ENCODE measurements at regions not wholly inside any gene's neighbourhood (a gene's known extent, or its start where the extent isn't known, plus 50 kb on each side); places are given as distances from the start of the nearest gene placed in this dataset.

DNA sequence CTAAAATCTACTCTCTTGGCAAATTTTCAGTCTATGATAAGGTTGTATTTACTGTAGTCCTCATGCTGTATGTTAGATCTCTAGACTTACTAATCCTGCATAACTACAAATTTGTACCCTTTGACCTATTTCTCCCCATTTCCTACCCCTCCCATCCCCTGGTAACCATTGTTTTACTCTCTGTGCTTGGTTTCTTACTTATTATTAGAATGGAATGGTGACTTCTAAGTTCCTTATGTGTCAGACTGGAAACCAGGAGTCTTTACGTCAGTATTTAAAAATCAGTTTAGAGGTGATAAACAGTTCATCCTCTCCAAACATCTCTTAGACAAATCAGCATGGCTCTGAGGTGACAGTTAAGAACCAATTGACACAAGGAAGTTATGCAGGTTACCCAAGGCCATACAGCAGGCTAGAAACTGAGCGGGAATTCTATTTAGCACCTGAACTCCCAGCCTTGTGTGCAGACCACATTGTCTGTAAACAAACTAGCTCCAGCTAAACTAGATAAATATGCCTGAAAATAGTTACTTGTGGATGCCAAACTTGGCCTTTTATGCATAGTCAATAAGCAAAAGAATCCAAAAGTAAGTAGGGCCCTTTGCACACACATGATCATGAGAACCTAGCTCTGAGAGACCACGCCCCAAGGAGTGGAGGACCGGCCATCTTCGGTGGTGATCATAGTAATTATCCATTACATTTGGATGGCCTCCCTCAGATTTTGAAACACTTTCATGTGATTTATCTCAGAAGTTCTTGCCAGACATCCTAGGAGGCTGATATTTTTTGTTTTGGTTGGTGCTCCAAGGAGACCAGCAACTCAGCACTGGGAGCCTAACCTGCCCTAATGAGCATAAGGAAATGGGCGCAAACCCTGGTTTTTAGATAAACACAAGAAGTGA lies 72.3 kb upstream of the BOC start:
- WGBS, 2 experiments (ENCODE audit: insufficient coverage in 2 of 2), result 98 to 100% methylated on average over 4 to 6 of the region's 6 CpGs
- Histone ChIP-seq H3K4me1 (ENCODE audit: control insufficient read depth, insufficient read depth, low read length, poor library complexity, severe bottlenecking) (no peaks in the 10 kb centered on the region), H3K36me3 (ENCODE audit: control insufficient read depth, insufficient read depth, low read length) (no peaks in the 10 kb centered on the region), H3K27ac (ENCODE audit: low read depth, low read length, severe bottlenecking) (no peak overlapping the region), H3K9me3 (ENCODE audit: control insufficient read depth, low read length) (no peaks in the 10 kb centered on the region), H3K4me3 (ENCODE audit: extremely low read depth, insufficient read depth, low read length, poor library complexity, severe bottlenecking) (no peak overlapping the region)

DNA sequence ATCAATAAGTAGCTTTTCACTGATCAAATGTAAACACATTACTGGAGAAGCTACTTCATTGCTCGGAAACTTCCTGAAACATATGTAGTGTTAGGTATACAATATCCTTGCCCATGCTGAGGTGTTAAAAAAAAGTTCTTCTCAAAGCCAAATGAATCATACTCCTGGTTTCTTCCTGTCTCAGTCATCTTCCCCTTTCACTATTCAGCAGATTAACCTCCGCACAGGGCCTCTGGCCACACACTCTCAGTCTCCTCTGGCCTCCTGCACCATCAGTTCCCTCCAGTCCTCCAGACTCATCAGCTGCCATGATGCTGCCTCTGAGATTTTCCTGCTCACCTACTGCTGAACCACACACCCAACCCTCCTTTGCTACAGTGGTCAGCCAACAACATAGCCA lies 70.5 kb upstream of the BOC start:
- H3K27ac ChIP-seq (ENCODE audit: low read depth, low read length, severe bottlenecking), result no peak overlapping the region
- WGBS, 2 experiments (ENCODE audit: insufficient coverage in 2 of 2), result 88 to 100% methylated on average over 1 of the region's 2 CpGs
- H3K4me1 ChIP-seq (ENCODE audit: control insufficient read depth, insufficient read depth, low read length, poor library complexity, severe bottlenecking), result no peaks in the 10 kb centered on the region
- no peaks in the 10 kb centered on the region for H3K36me3 ChIP-seq (ENCODE audit: control insufficient read depth, insufficient read depth, low read length)
- no peaks in the 10 kb centered on the region for H3K9me3 ChIP-seq (ENCODE audit: control insufficient read depth, low read length)
- no peak overlapping the region for H3K4me3 ChIP-seq (ENCODE audit: extremely low read depth, insufficient read depth, low read length, poor library complexity, severe bottlenecking)

DNA sequence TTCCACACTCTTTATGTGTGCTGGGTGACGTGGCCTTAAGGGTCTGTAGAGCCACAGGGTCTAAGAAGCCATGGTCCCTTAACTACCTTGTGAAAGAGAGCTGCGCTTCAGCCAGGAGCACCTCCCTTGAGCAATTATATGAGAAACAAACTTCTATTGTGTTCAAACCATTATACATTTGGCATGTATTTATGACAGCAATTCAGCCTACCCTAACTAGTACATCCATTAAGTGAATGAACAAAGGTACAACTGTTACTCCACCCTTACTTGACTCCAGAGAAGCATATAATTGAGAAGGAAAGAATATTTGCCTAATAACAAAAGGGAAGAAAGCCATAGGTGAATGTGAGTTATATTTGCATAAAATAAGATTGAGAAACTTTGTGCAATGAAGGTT lies 69.8 kb upstream of the BOC start:
- H3K27ac ChIP-seq (ENCODE audit: low read depth, low read length, severe bottlenecking), result no peak overlapping the region
- H3K36me3 ChIP-seq (ENCODE audit: control insufficient read depth, insufficient read depth, low read length), result no peaks in the 10 kb centered on the region
- no peak overlapping the region for H3K4me3 ChIP-seq (ENCODE audit: extremely low read depth, insufficient read depth, low read length, poor library complexity, severe bottlenecking)
- WGBS, 2 experiments (ENCODE audit: insufficient coverage in 2 of 2), result 82% methylated on average over 2 of the region's 2 CpGs; no CpG with 5 or more reads in 1 of the 2 experiments
- H3K9me3 ChIP-seq (ENCODE audit: control insufficient read depth, low read length), result no peaks in the 10 kb centered on the region
- no peaks in the 10 kb centered on the region for H3K4me1 ChIP-seq (ENCODE audit: control insufficient read depth, insufficient read depth, low read length, poor library complexity, severe bottlenecking)

GRCh38 chr3:113142476-113142875 lies 68.9 kb upstream of the BOC start:
- H3K4me1 ChIP-seq (ENCODE audit: control insufficient read depth, insufficient read depth, low read length, poor library complexity, severe bottlenecking), result no peaks in the 10 kb centered on the region
- H3K27ac ChIP-seq (ENCODE audit: low read depth, low read length, severe bottlenecking), result no peak overlapping the region
- H3K4me3 ChIP-seq (ENCODE audit: extremely low read depth, insufficient read depth, low read length, poor library complexity, severe bottlenecking), result no peak overlapping the region
- H3K36me3 ChIP-seq (ENCODE audit: control insufficient read depth, insufficient read depth, low read length), result no peaks in the 10 kb centered on the region
- H3K9me3 ChIP-seq (ENCODE audit: control insufficient read depth, low read length), result no peaks in the 10 kb centered on the region

DNA sequence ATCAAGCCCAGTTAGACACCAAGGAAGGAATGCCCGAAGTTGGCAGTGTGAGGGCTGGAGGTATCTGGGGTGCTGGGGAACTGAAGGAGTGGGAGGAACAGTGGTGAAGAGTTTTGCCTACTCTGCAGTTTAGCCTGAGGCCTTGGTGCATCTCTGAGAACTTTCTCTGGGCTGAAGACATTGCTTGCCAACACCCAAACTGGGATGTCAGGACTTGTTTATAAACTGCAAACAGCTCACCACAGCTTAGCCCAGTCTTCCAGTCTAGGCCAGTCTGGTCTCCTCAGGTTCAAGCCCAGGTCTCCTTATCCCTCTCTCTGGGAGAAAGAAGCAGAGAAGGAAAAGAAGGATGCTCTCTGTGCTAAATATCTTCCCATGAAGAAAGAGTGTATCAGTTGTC lies 68.0 kb upstream of the BOC start:
- no peaks in the 10 kb centered on the region for H3K4me1 ChIP-seq (ENCODE audit: control insufficient read depth, insufficient read depth, low read length, poor library complexity, severe bottlenecking)
- no peaks in the 10 kb centered on the region for H3K36me3 ChIP-seq (ENCODE audit: control insufficient read depth, insufficient read depth, low read length)
- H3K4me3 ChIP-seq (ENCODE audit: extremely low read depth, insufficient read depth, low read length, poor library complexity, severe bottlenecking), result no peak overlapping the region
- H3K27ac ChIP-seq (ENCODE audit: low read depth, low read length, severe bottlenecking), result no peak overlapping the region
- WGBS, 2 experiments (ENCODE audit: insufficient coverage in 2 of 2), result 100% methylated on average over 1 of the region's 1 CpG
- no peaks in the 10 kb centered on the region for H3K9me3 ChIP-seq (ENCODE audit: control insufficient read depth, low read length)

GRCh38 chr3:113147681-113148261 lies 63.6 kb upstream of the BOC start:
- Histone ChIP-seq H3K4me3 (ENCODE audit: extremely low read depth, insufficient read depth, low read length, poor library complexity, severe bottlenecking) (no peak overlapping the region), H3K4me1 (ENCODE audit: control insufficient read depth, insufficient read depth, low read length, poor library complexity, severe bottlenecking) (peaks cover 10% of the 10 kb centered on the region), H3K36me3 (ENCODE audit: control insufficient read depth, insufficient read depth, low read length) (no peaks in the 10 kb centered on the region), H3K27ac (ENCODE audit: low read depth, low read length, severe bottlenecking) (peak overlapping the region; percentile 17), H3K9me3 (ENCODE audit: control insufficient read depth, low read length) (no peaks in the 10 kb centered on the region)
- WGBS, 2 experiments (ENCODE audit: insufficient coverage in 2 of 2), result 92 to 95% methylated on average over 4 to 9 of the region's 9 CpGs

DNA sequence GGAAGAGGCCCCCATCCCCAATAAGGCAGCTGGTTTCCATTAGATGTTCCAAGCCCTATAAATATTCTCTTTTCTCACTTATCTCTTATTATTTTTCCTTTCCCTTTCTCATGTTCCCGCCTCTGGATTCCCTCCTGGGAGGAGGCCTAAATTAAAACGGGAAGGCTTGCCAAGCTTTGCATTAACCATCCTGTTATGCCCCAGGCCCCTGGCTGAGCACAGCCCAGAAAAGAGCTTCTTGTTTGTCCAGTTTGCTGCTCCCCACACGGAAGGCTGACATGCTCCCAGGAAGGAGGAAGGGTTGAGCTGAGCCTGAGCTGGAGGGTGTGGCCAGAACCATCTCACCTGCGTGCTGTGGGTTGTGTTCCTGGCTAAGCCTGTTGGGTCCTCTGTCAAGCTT lies 63.1 kb upstream of the BOC start:
- 68 to 87% methylated on average over 3 of the region's 4 CpGs for WGBS, 2 experiments (ENCODE audit: insufficient coverage in 2 of 2)
- H3K4me3 ChIP-seq (ENCODE audit: extremely low read depth, insufficient read depth, low read length, poor library complexity, severe bottlenecking), result no peak overlapping the region
- no peaks in the 10 kb centered on the region for H3K9me3 ChIP-seq (ENCODE audit: control insufficient read depth, low read length)

GRCh38 chr3:113150250-113150649 lies 61.1 kb upstream of the BOC start:
- Histone ChIP-seq H3K9me3 (ENCODE audit: control insufficient read depth, low read length) (no peaks in the 10 kb centered on the region), H3K4me1 (ENCODE audit: control insufficient read depth, insufficient read depth, low read length, poor library complexity, severe bottlenecking) (peaks cover 10% of the 10 kb centered on the region), H3K36me3 (ENCODE audit: control insufficient read depth, insufficient read depth, low read length) (no peaks in the 10 kb centered on the region), H3K27ac (ENCODE audit: low read depth, low read length, severe bottlenecking) (peak overlapping the region; percentile 88), H3K4me3 (ENCODE audit: extremely low read depth, insufficient read depth, low read length, poor library complexity, severe bottlenecking) (no peak overlapping the region)
- 90 to 100% methylated on average over 2 to 4 of the region's 5 CpGs for WGBS, 2 experiments (ENCODE audit: insufficient coverage in 2 of 2)

More for the DNA sequence above, 63.1 kb upstream of the BOC start:
- Histone ChIP-seq H3K36me3 (ENCODE audit: control insufficient read depth, insufficient read depth, low read length) (no peaks in the 10 kb centered on the region), H3K4me1 (ENCODE audit: control insufficient read depth, insufficient read depth, low read length, poor library complexity, severe bottlenecking) (peaks cover 10% of the 10 kb centered on the region), H3K27ac (ENCODE audit: low read depth, low read length, severe bottlenecking) (peak overlapping the region; percentile 10)

DNA sequence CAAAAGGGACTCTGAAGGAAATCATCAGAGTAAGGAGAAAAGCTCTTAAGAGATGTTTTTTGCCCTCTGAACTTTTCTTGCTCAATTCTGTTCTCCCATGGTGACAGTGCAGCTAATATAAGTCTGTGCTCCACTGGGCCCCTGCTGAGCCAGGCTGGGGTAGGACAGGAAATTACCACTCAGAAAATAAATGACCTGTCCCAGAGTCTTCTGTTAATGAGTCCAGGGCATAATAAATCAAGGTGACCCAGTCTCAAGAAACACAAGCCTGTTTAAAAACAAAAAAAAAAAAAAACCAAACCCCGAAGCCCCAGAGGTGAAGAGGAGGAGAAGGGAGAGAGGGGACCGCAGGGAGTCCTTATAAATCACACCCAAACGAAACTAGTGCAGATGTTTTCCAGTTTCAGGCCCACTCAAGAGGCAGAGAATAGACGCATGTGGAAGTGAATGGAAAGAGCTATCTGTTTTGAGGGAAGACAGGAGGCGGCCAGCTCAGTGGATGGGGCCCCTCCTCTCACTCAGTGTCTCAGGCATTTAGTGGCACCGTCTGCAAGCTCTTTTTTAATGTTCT lies 59.8 kb upstream of the BOC start:
- WGBS, 2 experiments (ENCODE audit: insufficient coverage in 2 of 2), result 41 to 90% methylated on average over 2 to 3 of the region's 6 CpGs
- Histone ChIP-seq H3K4me3 (ENCODE audit: extremely low read depth, insufficient read depth, low read length, poor library complexity, severe bottlenecking) (no peak overlapping the region), H3K27ac (ENCODE audit: low read depth, low read length, severe bottlenecking) (peak overlapping the region; percentile 88), H3K36me3 (ENCODE audit: control insufficient read depth, insufficient read depth, low read length) (no peaks in the 10 kb centered on the region), H3K9me3 (ENCODE audit: control insufficient read depth, low read length) (no peaks in the 10 kb centered on the region), H3K4me1 (ENCODE audit: control insufficient read depth, insufficient read depth, low read length, poor library complexity, severe bottlenecking) (peaks cover 10% of the 10 kb centered on the region)

DNA sequence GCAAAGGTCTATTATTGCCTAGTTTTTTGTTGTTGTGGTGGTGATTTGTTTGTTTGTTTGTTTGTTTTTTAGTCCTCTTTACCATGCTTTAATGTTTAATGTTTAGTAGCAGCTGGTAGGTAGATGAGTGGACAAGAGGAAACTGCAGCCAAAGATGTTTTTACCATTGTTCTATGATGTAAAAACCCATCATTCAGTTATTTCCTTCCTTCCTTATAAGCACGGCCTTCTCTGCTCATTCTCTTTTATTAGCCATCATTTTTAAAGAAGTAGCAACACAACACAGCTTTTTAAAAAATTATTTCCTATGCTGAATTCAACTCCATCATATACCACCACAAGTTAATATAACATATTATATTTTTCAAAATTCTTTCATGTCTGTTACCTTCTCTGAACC lies 58.5 kb upstream of the BOC start:
- WGBS, 2 experiments (ENCODE audit: insufficient coverage in 2 of 2), result 80 to 88% methylated on average over 1 of the region's 1 CpG
- peak overlapping the region; percentile 31 for H3K27ac ChIP-seq (ENCODE audit: low read depth, low read length, severe bottlenecking)

More for the DNA sequence above, 58.5 kb upstream of the BOC start:
- H3K9me3 ChIP-seq (ENCODE audit: control insufficient read depth, low read length), result no peaks in the 10 kb centered on the region
- H3K4me1 ChIP-seq (ENCODE audit: control insufficient read depth, insufficient read depth, low read length, poor library complexity, severe bottlenecking), result peaks cover 10% of the 10 kb centered on the region
- no peaks in the 10 kb centered on the region for H3K36me3 ChIP-seq (ENCODE audit: control insufficient read depth, insufficient read depth, low read length)
- no peak overlapping the region for H3K4me3 ChIP-seq (ENCODE audit: extremely low read depth, insufficient read depth, low read length, poor library complexity, severe bottlenecking)
